Stomach (tissue), 4 donors: ENCODE measurements at regions not wholly inside any gene's neighbourhood (a gene's known extent, or its start where the extent isn't known, plus 50 kb on each side); places are given as distances from the start of the nearest gene placed in this dataset.

Experiments used
- CTCF ChIP-seq, 7 experiments: fragments of 450-650 bp in 4 of 7; fragments of 200-600 bp in 3 of 7; sonication (generic) in 3 of 7; IDR thresholded peaks; one replicate each; pipeline ENCODE4 v1.5.1; 2016 to 2019; ENCODE audit warnings: antibody characterized with exemption in 7 of 7, control low read depth in 2 of 7, mild to moderate bottlenecking in 1 of 7
- EP300 ChIP-seq: sonication (generic); formaldehyde crosslinking; IDR thresholded peaks from one replicate; pipeline ENCODE4 v1.6.1; 2017; ENCODE audit warnings: antibody characterized with exemption
- POLR2A ChIP-seq, 4 donors: fragments of 450-650 bp; IDR thresholded peaks; one replicate each; pipeline ENCODE4 v1.6.1; 2016; ENCODE audit warnings: antibody characterized with exemption in 4 of 4, control low read depth in 2 of 4, mild to moderate bottlenecking in 1 of 4, moderate library complexity in 1 of 4
- POLR2AphosphoS5 ChIP-seq, 3 donors: sonication (generic); formaldehyde crosslinking; IDR thresholded peaks; one replicate each; pipeline ENCODE4 v1.6.1; 2016; ENCODE audit warnings: antibody characterized with exemption in 3 of 3

- TF ChIP-seq POLR2A (IDR thresholded peaks at IDR 0.05) (no peak), EP300 (no peak), CTCF (IDR thresholded peaks at IDR 0.05) (no peak), POLR2AphosphoS5 (IDR thresholded peaks at IDR 0.05) (no peak)
These were observed 335.0 kb upstream of the TENM3 start for GRCh38 chr4:181908168-181908567.
